C4-2B (cell line): ENCODE measurements at regions not wholly inside any gene's neighbourhood (a gene's known extent, or its start where the extent isn't known, plus 50 kb on each side); places are given as distances from the start of the nearest gene placed in this dataset.
"Not testable (repeated sequence)": the region's sequence is repeated elsewhere in the genome, so short reads cannot be mapped to it uniquely, and the experiment has no call there.

Experiments
- ZFX ChIP-seq: fragments of 450-650 bp; IDR thresholded peaks from 2 replicates; pipeline ENCODE4 v1.6.1; 2017
- TF ChIP-seq, protein P1 (sequence below): fragments of 450-650 bp; conservative IDR thresholded peaks from 2 replicates; pipeline ENCODE4 v1.5.1; 2017; ENCODE audit warnings: mild to moderate bottlenecking

DNA sequence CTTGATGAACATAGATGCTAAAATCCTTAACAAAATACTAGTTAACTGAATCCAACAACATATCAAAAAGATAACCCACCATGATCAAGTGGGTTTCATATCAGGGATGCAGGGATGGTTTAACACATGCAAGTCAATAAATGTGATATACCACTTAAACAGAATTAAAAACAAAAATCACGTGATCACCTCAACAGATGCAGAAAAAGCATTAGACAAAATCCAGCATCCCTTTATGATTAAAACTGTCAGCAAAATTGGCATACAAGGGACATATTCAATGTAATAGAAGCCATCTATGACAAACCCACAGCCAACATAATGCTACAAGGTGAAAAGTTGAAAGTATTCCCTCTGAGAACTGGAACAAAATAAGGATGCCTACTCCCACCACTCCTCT is 124.7 kb upstream of the SOX21 start:
- TF ChIP-seq, protein P1, sequence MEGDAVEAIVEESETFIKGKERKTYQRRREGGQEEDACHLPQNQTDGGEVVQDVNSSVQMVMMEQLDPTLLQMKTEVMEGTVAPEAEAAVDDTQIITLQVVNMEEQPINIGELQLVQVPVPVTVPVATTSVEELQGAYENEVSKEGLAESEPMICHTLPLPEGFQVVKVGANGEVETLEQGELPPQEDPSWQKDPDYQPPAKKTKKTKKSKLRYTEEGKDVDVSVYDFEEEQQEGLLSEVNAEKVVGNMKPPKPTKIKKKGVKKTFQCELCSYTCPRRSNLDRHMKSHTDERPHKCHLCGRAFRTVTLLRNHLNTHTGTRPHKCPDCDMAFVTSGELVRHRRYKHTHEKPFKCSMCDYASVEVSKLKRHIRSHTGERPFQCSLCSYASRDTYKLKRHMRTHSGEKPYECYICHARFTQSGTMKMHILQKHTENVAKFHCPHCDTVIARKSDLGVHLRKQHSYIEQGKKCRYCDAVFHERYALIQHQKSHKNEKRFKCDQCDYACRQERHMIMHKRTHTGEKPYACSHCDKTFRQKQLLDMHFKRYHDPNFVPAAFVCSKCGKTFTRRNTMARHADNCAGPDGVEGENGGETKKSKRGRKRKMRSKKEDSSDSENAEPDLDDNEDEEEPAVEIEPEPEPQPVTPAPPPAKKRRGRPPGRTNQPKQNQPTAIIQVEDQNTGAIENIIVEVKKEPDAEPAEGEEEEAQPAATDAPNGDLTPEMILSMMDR = not testable (repeated sequence)
- TF ChIP-seq ZFX = not testable (repeated sequence)
